ENCODE measurements at regions not wholly inside any gene's neighbourhood (a gene's known extent, or its start where the extent isn't known, plus 50 kb on each side); places are given as distances from the start of the nearest gene placed in this dataset.
"Not testable (repeated sequence)": the region's sequence is repeated elsewhere in the genome, so short reads cannot be mapped to it uniquely, and the experiment has no call there.

- no peak overlapping the region for H2AFZ ChIP-seq (ENCODE audit: low read length)
- H4K91ac ChIP-seq (ENCODE audit: insufficient read length, low read depth, low read length), result no peak overlapping the region
- H2BK5ac ChIP-seq (ENCODE audit: insufficient read length, low read length), result no peak overlapping the region
- no peaks in the 10 kb centered on the region for H3K27me3 Mint-ChIP-seq (ENCODE audit: low read depth)
- H2BK20ac ChIP-seq (ENCODE audit: low read depth, low read length, poor library complexity, severe bottlenecking), result no peak overlapping the region
- no peak overlapping the region for H3K27ac Mint-ChIP-seq
- no peaks in the 10 kb centered on the region for H3K4me1 ChIP-seq (ENCODE audit: insufficient read depth, low read length)
- H3K23me2 ChIP-seq (ENCODE audit: insufficient read length, low read depth, low read length, poor library complexity, severe bottlenecking), result no peaks in the 10 kb centered on the region
- no peaks in the 10 kb centered on the region for H3K9me3 Mint-ChIP-seq
- H3K9ac ChIP-seq (ENCODE audit: extremely low read depth, insufficient read length, low read length), result no peak overlapping the region
- no peak overlapping the region for H2BK15ac ChIP-seq (ENCODE audit: low read depth, low read length)
- H3K4me1 Mint-ChIP-seq, result no peaks in the 10 kb centered on the region; a peak in 1 of 4 replicates
- H4K5ac ChIP-seq (ENCODE audit: insufficient read length, low read depth, low read length), result no peak overlapping the region
- no peak overlapping the region for H3K4ac ChIP-seq (ENCODE audit: low read depth, low read length)
- DNase-seq, result no peak
- H4K8ac ChIP-seq (replicated peaks; ENCODE audit: insufficient read length, low read depth, low read length), result no peak overlapping the region
- no peak overlapping the region for H3K4me3 Mint-ChIP-seq
- no peak overlapping the region for H3K14ac ChIP-seq (ENCODE audit: insufficient read depth, low read length)
- no peak overlapping the region for H3K18ac ChIP-seq (ENCODE audit: insufficient read length, low read depth, low read length)
- H2AK5ac ChIP-seq (ENCODE audit: insufficient read length, low read length), result no peak overlapping the region
- H3K27me3 ChIP-seq (ENCODE audit: insufficient read depth, low read length), result no peaks in the 10 kb centered on the region
- no peaks in the 10 kb centered on the region for H4K20me1 ChIP-seq (ENCODE audit: control insufficient read depth, insufficient read depth, insufficient read length)
- no peaks in the 10 kb centered on the region for H3K9me3 ChIP-seq (ENCODE audit: control insufficient read depth, low read depth, low read length)
- whole genome bisulfite sequencing (ENCODE audit: extremely low coverage, insufficient read length, low lambda C conversion rate), result no CpG with 5 or more reads among the region's 1 CpG
- no peaks in the 10 kb centered on the region for H3K79me1 ChIP-seq (ENCODE audit: insufficient read depth, low read depth, low read length, poor library complexity, severe bottlenecking)
- H3K4me2 ChIP-seq (ENCODE audit: insufficient read depth, insufficient read length, low read length), result no peak overlapping the region
- TF ChIP-seq CTCF (conservative IDR thresholded peaks at IDR 0.05), result peak; percentile 75
- H3T11ph ChIP-seq (ENCODE audit: low read length), result no peak overlapping the region
- H3K27ac ChIP-seq (ENCODE audit: insufficient read length, low read depth, low read length), result no peak overlapping the region
- H3K56ac ChIP-seq (ENCODE audit: insufficient read length, low read depth, low read length), result no peak overlapping the region
- no peak overlapping the region for H2BK12ac ChIP-seq (ENCODE audit: insufficient read length, low read depth, low read length)
- no peak overlapping the region for H2BK120ac ChIP-seq (ENCODE audit: low read depth, low read length, poor library complexity, severe bottlenecking)
- H3K23ac ChIP-seq (ENCODE audit: insufficient read length, low read depth, low read length), result no peak overlapping the region
- no peaks in the 10 kb centered on the region for H3K36me3 Mint-ChIP-seq (ENCODE audit: insufficient read depth in 1 of 3, low read depth in 3 of 3)
- H3K79me2 ChIP-seq (ENCODE audit: insufficient read depth, low read length), result no peaks in the 10 kb centered on the region
Measured at GRCh38 chr11:81237139-81237538, 1496.5 kb downstream of the FAM181B start.

- not testable (repeated sequence) for H3K9ac ChIP-seq (ENCODE audit: extremely low read depth, insufficient read length, low read length); H3K4me1 ChIP-seq (ENCODE audit: insufficient read depth, low read length); H2BK12ac ChIP-seq (ENCODE audit: insufficient read length, low read depth, low read length); H2BK15ac ChIP-seq (ENCODE audit: low read depth, low read length); H3K79me1 ChIP-seq (ENCODE audit: insufficient read depth, low read depth, low read length, poor library complexity, severe bottlenecking); H3T11ph ChIP-seq (ENCODE audit: low read length); H3K27ac Mint-ChIP-seq; H3K23ac ChIP-seq (ENCODE audit: insufficient read length, low read depth, low read length); H3K23me2 ChIP-seq (ENCODE audit: insufficient read length, low read depth, low read length, poor library complexity, severe bottlenecking); H3K9me3 ChIP-seq (ENCODE audit: control insufficient read depth, low read depth, low read length); H3K56ac ChIP-seq (ENCODE audit: insufficient read length, low read depth, low read length); H4K8ac ChIP-seq (replicated peaks; ENCODE audit: insufficient read length, low read depth, low read length); H3K27ac ChIP-seq (ENCODE audit: insufficient read length, low read depth, low read length); H3K9me3 Mint-ChIP-seq; H3K4ac ChIP-seq (ENCODE audit: low read depth, low read length); H2BK20ac ChIP-seq (ENCODE audit: low read depth, low read length, poor library complexity, severe bottlenecking); H3K4me1 Mint-ChIP-seq; H3K18ac ChIP-seq (ENCODE audit: insufficient read length, low read depth, low read length); H4K91ac ChIP-seq (ENCODE audit: insufficient read length, low read depth, low read length); H3K14ac ChIP-seq (ENCODE audit: insufficient read depth, low read length); H4K20me1 ChIP-seq (ENCODE audit: control insufficient read depth, insufficient read depth, insufficient read length); H3K4me2 ChIP-seq (ENCODE audit: insufficient read depth, insufficient read length, low read length); H3K27me3 Mint-ChIP-seq (ENCODE audit: low read depth); H2BK120ac ChIP-seq (ENCODE audit: low read depth, low read length, poor library complexity, severe bottlenecking); H3K4me3 Mint-ChIP-seq; H2AK5ac ChIP-seq (ENCODE audit: insufficient read length, low read length); H3K79me2 ChIP-seq (ENCODE audit: insufficient read depth, low read length); H2BK5ac ChIP-seq (ENCODE audit: insufficient read length, low read length); H3K27me3 ChIP-seq (ENCODE audit: insufficient read depth, low read length); DNase-seq; H3K36me3 Mint-ChIP-seq (ENCODE audit: insufficient read depth in 1 of 3, low read depth in 3 of 3); H4K5ac ChIP-seq (ENCODE audit: insufficient read length, low read depth, low read length); H2AFZ ChIP-seq (ENCODE audit: low read length)
- no CpG with 5 or more reads among the region's 13 CpGs for whole genome bisulfite sequencing (ENCODE audit: extremely low coverage, insufficient read length, low lambda C conversion rate)
Measured at GRCh38 chr11:81227409-81227808, 1506.3 kb downstream of the FAM181B start.

All from H9 (cell line).